Left renal pelvis (tissue), 4 donors: ENCODE measurements at regions not wholly inside any gene's neighbourhood (a gene's known extent, or its start where the extent isn't known, plus 50 kb on each side); places are given as distances from the start of the nearest gene placed in this dataset.

Experiments
- DNase-seq, 4 donors: peaks; one replicate each; pipeline ENCODE4 v3.0.0-alpha.2; 2013; ENCODE audit warnings: low read depth in 4 of 4, low spot score in 3 of 4

DNA sequence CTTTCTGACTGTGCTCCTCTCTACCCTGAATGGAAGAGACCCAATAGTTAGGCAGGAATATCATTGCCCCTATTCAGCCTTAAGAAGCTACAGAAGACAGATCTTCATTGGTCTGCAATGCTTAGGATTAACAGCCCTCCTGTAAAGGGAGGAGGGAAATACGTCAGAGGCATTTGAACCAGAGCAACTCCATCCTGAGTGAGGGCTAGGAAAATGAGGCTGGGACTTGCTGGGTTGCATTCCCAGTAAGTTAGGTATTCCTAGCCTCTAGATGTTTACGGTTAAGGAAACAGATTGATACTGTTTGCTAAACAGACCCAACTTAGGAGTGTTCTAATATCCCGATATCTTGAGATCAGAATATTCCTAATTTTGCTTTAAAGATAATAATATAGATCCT lies 63.5 kb downstream of the PCDH18 start:
- DNase-seq: no peak

DNA sequence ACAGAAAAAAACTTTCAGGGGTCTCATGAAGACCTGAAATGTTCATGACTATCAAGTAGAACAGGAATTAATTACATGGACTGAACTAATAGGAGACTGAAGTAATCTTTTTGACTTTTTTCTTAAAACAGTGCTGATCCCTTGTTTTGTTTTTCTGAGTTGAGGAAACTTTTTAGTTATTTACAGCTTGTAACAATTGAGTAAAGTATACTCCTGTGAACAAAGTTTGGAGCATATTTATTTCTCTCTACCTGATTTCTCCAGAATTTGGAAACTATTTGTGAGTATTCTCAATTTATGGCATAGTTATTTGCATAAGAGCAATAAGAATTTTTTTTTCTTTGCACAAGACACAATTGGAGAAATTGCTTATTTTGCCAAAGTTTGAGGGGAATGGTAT lies 64.8 kb downstream of the PCDH18 start:
- no peak for DNase-seq

DNA sequence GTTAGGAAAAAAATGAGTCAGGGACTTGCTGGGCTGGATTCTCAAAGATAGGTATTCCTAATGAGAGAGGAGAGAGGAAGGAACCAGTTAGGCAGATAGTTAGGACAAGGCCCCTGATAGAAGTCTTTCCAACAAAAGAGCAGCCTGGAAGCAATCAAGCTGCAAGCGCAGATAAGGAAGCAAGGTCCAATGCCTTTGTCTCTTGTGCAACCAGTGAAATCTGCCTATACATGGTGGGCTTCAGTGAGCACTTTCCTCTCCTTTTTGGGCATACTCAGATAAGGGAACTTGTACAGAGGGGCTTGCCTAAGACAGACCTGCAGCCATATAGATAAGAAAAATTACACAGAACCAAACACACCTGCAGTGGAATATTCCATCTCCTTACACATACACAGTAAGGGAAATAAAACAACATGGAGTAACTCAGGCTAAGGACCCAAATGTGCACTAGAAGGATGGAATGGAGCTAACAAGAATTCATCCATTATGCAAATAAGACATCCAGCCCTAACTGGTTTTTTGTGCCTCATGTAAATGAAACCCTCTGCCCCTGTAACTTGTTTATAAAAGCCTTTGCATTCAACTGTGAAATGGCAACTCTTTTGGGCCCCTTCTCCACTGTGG lies 68.8 kb downstream of the PCDH18 start:
- DNase-seq: no peak

DNA sequence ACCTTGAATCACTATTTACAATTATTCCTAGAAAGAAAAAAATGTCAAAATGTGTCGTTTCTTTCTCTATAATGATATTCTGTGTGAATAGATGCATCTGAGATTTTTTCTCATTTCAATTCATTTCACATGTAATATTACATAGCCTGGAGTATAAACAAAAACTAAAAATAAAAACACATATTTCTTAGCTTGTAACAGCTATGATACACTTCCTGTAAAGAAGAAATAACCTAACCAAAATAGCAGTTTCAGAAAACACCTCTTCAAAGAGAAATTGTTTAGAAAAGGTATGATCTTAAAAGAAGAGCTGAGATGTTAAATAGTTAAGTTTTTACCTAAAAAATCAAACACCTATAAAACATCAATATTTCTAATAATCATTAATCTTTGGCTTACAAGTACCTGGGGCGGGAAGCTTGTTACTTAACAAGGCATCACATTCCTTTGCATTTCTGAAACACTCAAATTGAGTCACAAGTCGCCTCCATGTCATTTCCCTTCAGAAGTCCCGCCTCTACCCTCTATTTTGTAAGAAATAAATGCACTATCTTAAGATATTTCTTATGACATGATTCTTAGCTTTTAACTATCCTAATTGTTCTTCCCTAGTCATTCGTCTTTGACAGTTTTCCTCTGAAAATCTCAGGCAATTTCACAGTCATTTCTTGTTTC lies 76.5 kb downstream of the PCDH18 start:
- DNase-seq: no peak

DNA sequence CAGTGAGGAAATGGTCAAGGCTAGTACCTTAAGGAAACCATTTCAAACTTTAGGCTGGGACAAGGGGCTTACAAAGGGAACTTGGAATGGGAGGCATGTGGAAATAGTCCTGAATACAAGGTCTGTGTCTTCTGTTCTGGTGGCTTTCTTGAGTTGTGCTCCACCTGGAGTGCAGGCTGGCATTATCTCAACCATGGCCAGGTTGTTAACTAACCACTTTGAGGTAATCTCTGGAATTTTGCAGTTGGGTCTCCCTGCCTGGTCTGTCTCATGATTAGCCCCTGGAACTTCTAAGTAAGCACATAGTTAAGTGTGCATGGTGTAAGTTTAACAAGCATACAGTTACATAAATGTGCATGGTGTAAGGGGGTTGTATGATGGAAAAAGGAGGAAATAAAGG lies 77.5 kb downstream of the PCDH18 start:
- no peak for DNase-seq

DNA sequence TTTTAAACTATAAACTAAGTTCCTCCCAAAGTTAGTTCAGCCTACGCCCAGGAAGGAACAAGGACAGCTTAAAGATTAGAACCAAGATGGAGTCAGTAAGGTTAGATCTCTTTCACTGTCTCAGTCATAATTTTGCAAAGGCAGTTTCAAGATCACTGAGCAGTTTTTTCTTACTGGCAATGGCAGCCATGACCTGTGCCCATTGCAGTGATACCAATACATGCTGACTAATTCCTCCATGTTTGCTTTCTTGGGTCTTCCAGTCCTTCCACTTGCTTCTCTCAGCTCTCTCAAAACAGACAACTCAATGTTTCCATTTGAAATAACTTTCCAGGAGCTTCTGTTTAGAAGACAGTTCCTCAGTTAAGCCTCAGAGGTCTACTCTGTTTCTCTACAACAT lies 79.5 kb downstream of the PCDH18 start:
- no peak for DNase-seq

DNA sequence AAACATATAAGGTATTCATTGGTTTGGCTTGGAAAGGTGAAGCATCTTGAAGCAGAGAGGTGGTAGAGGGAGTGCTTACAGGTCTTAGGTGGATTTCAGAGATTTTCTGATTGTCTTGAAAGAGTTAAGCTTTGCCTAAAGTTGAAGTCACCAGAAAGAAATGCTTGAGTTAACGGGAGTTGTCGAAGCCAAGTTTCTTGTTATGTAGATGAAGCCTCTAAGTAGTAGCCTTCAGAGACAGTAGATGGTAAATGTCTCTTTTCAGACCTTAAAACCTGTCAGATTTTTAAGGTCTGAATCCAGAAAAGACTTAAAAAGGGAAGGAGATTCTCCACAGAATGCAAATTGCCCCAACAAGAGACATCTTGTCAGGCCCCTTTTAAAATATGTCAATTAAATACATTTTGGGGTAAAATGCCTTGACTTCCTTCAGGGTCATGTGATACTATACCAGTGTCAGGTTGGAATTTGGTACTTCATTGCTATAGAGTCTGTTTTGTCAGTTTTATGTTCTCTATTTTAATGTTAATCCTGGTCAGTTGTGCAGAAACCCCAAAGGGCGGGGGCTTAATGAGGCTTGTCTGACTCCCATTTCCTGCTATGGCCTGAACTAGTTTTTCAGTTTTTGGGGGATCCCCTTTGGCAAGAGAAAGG lies 81.0 kb downstream of the PCDH18 start:
- no peak for DNase-seq

DNA sequence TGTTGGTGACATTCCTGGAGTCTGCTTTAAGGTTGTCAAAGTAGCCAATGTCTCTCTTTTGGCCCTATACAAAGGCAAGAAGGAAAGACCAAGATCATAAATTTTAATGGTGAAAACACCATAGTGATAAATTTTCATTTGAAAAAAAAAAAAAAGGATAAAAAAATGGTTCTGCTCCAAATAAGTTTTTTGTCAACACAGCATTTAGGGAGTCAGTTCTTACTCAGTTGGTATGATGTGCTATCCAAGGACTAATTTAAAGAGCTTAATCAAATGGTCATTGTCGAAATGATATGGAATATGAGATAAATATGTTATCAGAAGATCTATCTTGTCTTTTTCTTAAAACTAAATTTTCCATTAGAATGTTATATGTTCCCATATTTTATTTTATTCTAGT lies 83.9 kb downstream of the PCDH18 start:
- DNase-seq: no peak

DNA sequence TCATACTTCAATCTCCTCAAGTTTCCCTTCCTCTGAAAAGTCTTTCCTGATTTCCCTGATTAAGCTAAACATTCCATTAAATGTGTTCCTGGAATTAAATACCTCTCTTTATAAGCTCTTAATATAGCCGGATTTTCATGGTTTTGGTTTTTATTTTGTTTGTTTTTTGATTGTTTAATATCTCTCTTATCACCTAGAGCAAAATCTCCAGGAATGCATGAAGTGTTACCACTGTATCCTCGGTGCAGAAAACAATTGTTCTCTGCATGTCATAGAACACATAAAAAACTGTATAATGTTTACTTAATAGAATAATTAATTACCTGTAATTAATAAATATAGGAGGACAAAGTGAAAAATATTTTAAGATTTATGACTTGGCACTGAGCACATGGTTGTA lies 86.2 kb downstream of the PCDH18 start:
- DNase-seq: no peak

DNA sequence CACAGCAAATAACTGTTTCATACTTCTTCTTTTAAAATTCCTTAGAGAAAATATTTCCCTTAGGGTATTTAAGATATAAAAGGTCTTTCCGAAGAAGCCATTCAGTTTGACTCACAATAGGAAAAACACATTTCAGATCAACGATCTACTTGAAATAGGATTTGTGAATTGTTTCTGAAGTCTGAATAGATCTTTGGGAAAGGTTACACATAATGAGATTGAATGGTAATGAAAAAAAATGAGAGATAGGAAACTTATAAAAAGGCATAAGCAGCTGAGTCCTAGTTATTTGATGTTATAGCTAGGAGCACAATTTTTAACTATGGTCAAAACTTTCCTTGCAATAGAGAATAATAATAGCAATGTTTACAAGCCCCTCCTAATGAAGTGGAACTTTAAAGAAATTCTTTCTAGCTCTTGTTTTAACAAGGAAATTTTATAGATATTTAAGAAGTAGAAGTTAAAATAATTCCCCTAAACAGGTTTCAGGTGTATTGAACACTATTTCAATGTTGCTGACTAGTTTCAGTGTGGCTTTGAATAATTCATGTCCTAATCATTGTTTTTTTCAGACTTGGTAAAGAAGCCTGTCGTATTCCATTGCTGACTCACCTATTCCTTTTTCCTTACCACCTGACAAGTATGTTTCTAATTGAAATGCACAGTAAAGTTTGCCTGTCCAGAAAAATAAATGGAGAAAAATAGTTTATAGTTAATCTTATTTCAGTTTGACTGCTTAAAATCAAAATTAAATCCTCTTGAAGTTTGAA lies 89.1 kb downstream of the PCDH18 start:
- no peak for DNase-seq

DNA sequence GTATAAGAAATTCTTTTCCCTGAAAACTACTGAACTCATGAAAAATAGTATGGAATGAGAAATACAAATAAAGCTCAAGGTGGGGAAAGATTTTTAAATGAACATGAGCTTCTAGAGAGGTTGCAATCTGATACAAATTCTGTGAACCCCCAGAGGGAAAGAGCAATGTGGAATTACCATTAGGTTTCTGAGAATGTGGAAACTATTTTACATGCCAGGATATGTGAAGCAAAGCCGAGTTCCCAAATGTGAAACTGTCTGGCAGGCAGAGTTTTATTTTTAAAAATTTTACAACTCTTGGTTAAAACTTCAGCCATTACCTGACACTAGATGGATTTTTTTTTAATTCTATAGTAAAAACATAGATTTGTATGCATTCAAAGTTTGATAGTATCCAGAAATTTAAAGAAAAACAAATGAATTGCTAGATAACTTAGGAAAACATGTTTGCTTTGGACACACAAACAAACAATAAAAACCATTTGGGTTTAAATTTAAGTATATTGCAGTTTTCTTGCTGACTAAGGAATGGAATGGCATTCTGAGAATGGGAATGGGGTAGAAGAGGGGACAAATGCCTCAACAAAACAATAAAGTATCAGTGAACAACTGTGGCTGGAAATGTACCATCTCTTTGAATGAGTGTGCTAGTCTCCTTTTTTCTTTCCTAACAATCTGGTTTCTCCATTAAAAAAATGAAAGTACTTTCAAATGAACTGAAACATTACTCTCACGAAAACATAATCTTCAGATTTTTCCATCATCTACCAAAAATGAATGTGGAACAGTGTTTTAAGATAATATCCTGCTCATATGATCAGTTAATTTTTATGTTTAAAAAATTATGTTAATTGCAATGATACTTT lies 99.6 kb downstream of the PCDH18 start:
- DNase-seq: no peak

DNA sequence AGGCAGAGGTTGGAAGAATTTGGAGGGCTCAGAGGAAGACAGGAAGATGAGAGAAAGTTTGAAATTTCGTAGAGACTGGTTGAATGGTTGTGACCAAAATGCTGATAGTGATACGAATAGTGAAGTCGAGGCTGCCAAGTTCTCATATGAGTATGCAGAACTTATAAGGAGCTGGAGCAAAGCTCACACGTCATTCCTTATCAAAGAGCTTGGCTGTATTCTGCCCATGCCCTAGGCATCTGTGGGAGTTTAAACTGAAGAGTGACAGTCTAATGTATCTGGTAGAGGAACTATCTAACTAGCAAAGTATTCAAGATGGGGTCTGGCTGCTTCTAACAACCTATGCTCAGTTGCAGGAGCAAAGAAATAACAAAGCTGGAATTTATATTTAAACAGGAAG lies 102.1 kb downstream of the PCDH18 start:
- no peak for DNase-seq

DNA sequence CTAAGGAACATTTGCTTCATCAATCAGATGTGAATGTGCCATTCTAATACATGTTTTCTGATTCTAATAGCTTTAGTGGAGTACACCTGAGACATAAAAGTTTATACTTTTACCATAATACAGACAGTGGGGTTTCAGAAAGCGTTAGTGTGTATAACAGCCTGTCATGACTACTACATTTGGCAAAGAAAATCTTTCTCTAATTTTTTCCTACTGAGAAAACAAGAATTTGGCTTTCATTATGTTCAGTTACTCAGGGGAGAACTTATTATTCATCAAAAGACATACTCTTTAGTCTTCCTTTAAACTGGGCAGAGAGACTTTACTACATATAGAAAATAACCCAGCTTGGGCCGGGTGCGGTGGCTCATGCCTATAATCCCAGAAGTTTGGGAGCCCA lies 104.9 kb downstream of the PCDH18 start:
- DNase-seq: no peak

DNA sequence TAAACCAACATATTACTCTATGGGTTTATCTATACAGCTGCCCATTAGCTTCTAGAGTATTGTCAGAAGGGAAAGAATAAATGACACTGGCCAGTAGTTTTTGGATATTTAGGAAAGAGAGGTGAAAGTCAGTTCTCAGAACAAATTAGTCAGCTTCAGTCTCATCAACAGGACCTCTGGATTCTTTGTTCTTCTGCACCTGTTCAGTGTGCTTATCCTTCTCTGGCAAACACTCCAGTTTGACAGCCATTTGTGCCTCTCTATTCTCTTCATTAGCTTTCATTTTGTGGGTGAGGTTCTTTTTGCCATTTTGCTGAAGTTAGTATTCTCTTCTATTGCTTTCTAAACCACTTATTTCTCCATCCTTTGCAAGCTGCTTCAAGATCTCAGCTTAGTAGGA lies 107.0 kb downstream of the PCDH18 start:
- no peak for DNase-seq

DNA sequence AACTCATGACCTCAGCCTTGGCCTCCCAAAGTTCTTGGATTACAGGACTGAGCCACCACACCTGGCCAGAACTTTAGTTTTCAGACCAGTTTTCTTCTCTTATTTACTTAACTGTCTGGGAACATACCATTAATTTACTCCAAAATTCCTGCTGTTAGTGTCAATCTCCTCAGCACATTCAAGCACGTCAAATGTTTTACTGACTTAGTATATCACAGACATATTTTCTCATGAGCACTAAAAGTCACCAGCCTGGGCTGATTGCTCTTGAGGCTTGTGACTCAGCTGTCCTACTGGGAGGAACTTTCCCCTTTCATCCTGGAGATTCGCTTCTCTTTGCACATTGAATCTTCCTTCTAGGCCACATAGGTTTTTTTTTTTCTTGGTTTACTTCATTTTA lies 109.6 kb downstream of the PCDH18 start:
- DNase-seq: no peak

DNA sequence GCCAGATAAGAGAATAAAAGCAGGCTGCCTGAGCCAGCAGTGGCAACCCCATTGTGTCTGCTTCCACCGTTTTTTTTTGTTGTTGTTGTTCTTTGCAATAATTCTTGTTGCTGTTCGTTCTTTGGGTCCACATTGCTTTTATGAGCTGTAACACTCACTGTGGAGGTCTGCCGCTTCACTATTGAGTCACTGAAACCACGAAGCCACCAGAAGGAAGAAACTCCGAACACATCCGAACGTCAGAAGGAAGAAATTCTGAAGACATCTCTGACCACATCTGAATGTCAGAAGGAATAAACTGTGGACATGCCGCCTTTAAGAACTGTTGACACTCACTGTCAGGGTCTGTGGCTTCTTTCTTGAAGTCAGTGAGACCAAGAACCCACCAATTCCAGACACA lies 110.5 kb downstream of the PCDH18 start:
- no peak for DNase-seq

DNA sequence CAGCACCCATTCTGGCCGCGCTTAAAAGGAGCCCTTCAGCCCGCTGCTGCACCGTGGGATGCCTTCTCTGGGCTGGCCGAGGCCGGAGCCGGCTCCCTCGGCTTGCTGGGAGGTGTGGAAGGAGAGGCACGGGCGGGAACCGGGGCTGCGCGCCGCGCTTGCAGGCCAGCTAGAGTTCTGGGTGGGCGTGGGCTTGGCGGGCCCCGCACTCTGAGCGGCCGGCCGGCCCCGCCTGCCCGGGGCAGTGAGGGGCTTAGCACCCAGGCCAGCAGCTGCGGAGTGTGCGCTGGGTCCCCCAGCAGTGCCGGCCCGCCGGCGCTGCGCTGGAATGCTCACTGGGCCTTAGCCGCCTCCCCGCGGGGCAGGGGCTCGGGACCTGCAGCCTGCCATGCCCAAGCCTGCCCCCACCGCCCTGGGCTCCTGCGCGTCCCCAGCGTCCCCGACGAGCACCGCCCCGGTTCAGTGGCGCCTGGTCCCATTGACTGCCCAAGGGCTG lies 111.3 kb downstream of the PCDH18 start:
- DNase-seq: no peak

DNA sequence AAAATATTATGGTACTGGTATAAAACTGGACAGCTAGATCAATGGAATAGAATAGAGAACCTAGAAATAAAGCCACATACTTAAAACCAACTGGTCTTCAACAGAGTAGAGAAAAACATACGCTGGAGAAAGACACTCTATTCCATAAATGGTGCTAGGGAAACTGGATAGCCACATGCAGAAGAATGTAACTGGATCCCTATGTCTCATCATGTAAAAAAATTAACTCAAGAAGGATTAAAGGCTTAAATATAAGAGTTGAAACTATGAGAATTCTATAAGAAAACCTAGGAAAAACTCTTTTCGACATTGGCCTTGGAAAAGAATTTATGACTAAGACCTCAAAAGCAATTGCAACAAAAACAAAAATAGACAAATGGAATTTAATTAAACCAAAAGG lies 114.6 kb downstream of the PCDH18 start:
- DNase-seq: no peak

DNA sequence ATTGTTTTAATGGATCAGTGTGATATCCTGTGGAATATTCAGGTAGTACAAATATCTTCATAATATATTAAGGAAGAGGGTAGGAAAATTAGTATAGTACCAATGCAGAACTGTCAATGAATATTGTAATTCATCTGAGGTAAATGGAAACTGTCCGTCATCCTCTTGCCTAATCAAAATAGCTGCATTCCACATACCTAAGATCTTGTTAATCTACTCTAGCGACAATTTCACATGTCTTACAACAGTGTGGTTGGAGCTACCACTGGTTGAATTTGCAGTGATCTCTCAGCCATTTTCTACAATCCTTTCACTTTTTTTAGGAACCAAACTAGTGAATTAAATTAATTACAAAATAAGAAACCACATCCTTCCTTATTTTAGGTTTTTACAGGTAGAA lies 117.5 kb downstream of the PCDH18 start:
- DNase-seq: no peak

DNA sequence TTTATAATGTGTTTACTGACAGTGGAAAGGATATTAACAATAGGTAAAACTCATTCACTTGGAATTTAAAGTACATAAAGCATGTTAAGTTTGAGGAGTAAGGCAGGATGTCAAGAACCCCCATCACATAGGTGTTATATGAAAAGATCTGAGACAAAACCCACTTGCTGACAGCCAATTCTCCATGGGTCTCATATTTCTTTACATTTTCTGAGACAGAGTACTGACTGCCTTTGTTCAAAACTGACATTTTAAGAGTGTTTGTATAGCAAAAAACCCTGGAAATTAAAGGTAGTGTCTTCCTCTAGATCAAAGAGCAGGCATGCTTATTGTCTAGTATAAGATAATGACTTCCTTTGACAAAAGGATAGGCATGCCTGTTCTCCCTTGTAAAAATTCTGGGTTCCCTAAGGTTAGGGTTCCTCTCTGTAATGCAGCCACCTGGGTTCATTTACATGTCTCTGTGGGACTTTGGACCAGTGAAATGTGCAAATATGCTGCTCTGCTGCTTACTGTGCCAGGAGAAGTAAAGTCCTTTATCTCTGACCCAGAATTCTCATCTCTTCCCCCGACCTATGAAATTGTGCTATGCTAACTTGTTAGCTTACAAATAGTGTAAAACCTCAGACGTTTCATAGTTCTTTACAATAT lies 123.6 kb downstream of the PCDH18 start:
- no peak for DNase-seq
